ENCODE measurements at regions not wholly inside any gene's neighbourhood (a gene's known extent, or its start where the extent isn't known, plus 50 kb on each side); places are given as distances from the start of the nearest gene placed in this dataset.
"Not testable (repeated sequence)": the region's sequence is repeated elsewhere in the genome, so short reads cannot be mapped to it uniquely, and the experiment has no call there.

- not testable (repeated sequence) for H3K4ac ChIP-seq (replicated peaks; ENCODE audit: insufficient read length, low read depth, low read length); H3K27ac ChIP-seq (ENCODE audit: low read depth, low read length); H4K8ac ChIP-seq (ENCODE audit: extremely low read depth, insufficient read depth, low read length); H3K27me3 ChIP-seq (replicated peaks in 1 of 4; ENCODE audit: control insufficient read depth in 3 of 4, extremely low read depth in 1 of 4, insufficient read depth in 3 of 4, low read length in 3 of 4); H3K56ac ChIP-seq (replicated peaks; ENCODE audit: insufficient read length, low read depth, low read length); H4K5ac ChIP-seq (ENCODE audit: insufficient read length, low read depth, low read length); H3K79me1 ChIP-seq (ENCODE audit: low read depth, low read length); H3K9me3 ChIP-seq (ENCODE audit: insufficient read depth in 2 of 2, low read depth in 1 of 2, low read length in 1 of 2); H3K23me2 ChIP-seq (ENCODE audit: low read depth, low read length); H2BK15ac ChIP-seq (ENCODE audit: low read length); H3K4me1 ChIP-seq (replicated peaks in 1 of 4; ENCODE audit: control insufficient read depth in 3 of 4, insufficient read depth in 4 of 4, low read length in 3 of 4); H2AK5ac ChIP-seq (ENCODE audit: low read depth, low read length); H3K4me2 ChIP-seq (ENCODE audit: insufficient read depth in 1 of 2, low read depth in 2 of 2, low read length in 2 of 2); H3K79me2 ChIP-seq (ENCODE audit: control insufficient read depth in 1 of 2, insufficient read depth in 2 of 2, low read length in 2 of 2); H3K4me3 ChIP-seq (ENCODE audit: extremely low read depth in 1 of 4, insufficient read depth in 2 of 4, low read depth in 3 of 4, low read length in 4 of 4); H3K9ac ChIP-seq (replicated peaks in 1 of 4; ENCODE audit: extremely low read depth in 1 of 4, low read depth in 3 of 4, low read length in 3 of 4); H3K18ac ChIP-seq (ENCODE audit: extremely low read depth, low read length); DNase-seq (ENCODE audit: low read depth in 1 of 2, low spot score in 2 of 2); H3K36me3 ChIP-seq (ENCODE audit: control insufficient read depth in 2 of 4, insufficient read depth in 4 of 4, low read length in 3 of 4); H2BK5ac ChIP-seq (ENCODE audit: low read depth, low read length); H4K20me1 ChIP-seq (replicated peaks in 1 of 2; ENCODE audit: control insufficient read depth in 1 of 2, insufficient read depth in 2 of 2, low read length in 2 of 2); FAIRE-seq; H3K23ac ChIP-seq (ENCODE audit: insufficient read length); H3K14ac ChIP-seq (ENCODE audit: insufficient read length)
- peak overlapping the region; percentile 67; the same call in 1 of the 2 replicates for H2BK20ac ChIP-seq (ENCODE audit: low read length)
- 0 out of 2 replicates have a peak overlapping the region, but pooled peaks have one; percentile 68 for H2BK12ac ChIP-seq (ENCODE audit: low read depth, low read length)
- peak overlapping the region; percentile 85 for H4K91ac ChIP-seq (replicated peaks; ENCODE audit: insufficient read length, low read length)
- H2BK120ac ChIP-seq (replicated peaks; ENCODE audit: low read depth, low read length) = peak overlapping the region; percentile 87
- CTCF ChIA-PET (ENCODE audit: partially characterized antibody) = interaction anchor here (0.7 to 1.5 kb wide), 2 partner anchors 93 to 102 kb away, joined by 3 to 7 read pairs; no protein-coding TSS in a partner anchor
- WGBS, 2 experiments (ENCODE audit: extremely low coverage in 1 of 2, insufficient coverage in 1 of 2, insufficient read length in 1 of 2, insufficient replicate concordance in 2 of 2, low coverage in 1 of 2, low lambda C conversion rate in 2 of 2, missing lambda C conversion rate in 1 of 2) = 96% methylated on average over 2 of the region's 2 CpGs; no CpG with 5 or more reads in 1 of the 2 experiments
- H2AFZ ChIP-seq (ENCODE audit: low read length) = peak overlapping the region; percentile 97
- POLR2A ChIA-PET (ENCODE audit: partially characterized antibody) = interaction anchor here (0.9 kb wide), 1 partner anchor 97 kb away, joined by 3 read pairs; no protein-coding TSS in a partner anchor
Measured at GRCh38 chr10:21375274-21375673, 150.2 kb downstream of the SKIDA1 start.

GRCh38 chr10:21373881-21374280, 151.6 kb downstream of the SKIDA1 start:
- H3K23ac ChIP-seq (ENCODE audit: insufficient read length); H3K23me2 ChIP-seq (ENCODE audit: low read depth, low read length); H2BK5ac ChIP-seq (ENCODE audit: low read depth, low read length); H3K4me2 ChIP-seq (ENCODE audit: insufficient read depth in 1 of 2, low read depth in 2 of 2, low read length in 2 of 2); H4K91ac ChIP-seq (replicated peaks; ENCODE audit: insufficient read length, low read length); H2BK120ac ChIP-seq (replicated peaks; ENCODE audit: low read depth, low read length); H3K36me3 ChIP-seq (ENCODE audit: control insufficient read depth in 2 of 4, insufficient read depth in 4 of 4, low read length in 3 of 4); H2BK20ac ChIP-seq (ENCODE audit: low read length); H2AFZ ChIP-seq (ENCODE audit: low read length); H3K79me2 ChIP-seq (ENCODE audit: control insufficient read depth in 1 of 2, insufficient read depth in 2 of 2, low read length in 2 of 2); H4K5ac ChIP-seq (ENCODE audit: insufficient read length, low read depth, low read length); H3K18ac ChIP-seq (ENCODE audit: extremely low read depth, low read length); H3K56ac ChIP-seq (replicated peaks; ENCODE audit: insufficient read length, low read depth, low read length); H3K79me1 ChIP-seq (ENCODE audit: low read depth, low read length); H3K4me3 ChIP-seq (ENCODE audit: extremely low read depth in 1 of 4, insufficient read depth in 2 of 4, low read depth in 3 of 4, low read length in 4 of 4); H3K27me3 ChIP-seq (replicated peaks in 1 of 4; ENCODE audit: control insufficient read depth in 3 of 4, extremely low read depth in 1 of 4, insufficient read depth in 3 of 4, low read length in 3 of 4); H3K4ac ChIP-seq (replicated peaks; ENCODE audit: insufficient read length, low read depth, low read length); H3K14ac ChIP-seq (ENCODE audit: insufficient read length); DNase-seq (ENCODE audit: low read depth in 1 of 2, low spot score in 2 of 2); H3K27ac ChIP-seq (ENCODE audit: low read depth, low read length); H3K9ac ChIP-seq (replicated peaks in 1 of 4; ENCODE audit: extremely low read depth in 1 of 4, low read depth in 3 of 4, low read length in 3 of 4); H3K4me1 ChIP-seq (replicated peaks in 1 of 4; ENCODE audit: control insufficient read depth in 3 of 4, insufficient read depth in 4 of 4, low read length in 3 of 4); H2AK5ac ChIP-seq (ENCODE audit: low read depth, low read length); H2BK12ac ChIP-seq (ENCODE audit: low read depth, low read length); H3K9me3 ChIP-seq (ENCODE audit: insufficient read depth in 2 of 2, low read depth in 1 of 2, low read length in 1 of 2); H4K8ac ChIP-seq (ENCODE audit: extremely low read depth, insufficient read depth, low read length); FAIRE-seq; H4K20me1 ChIP-seq (replicated peaks in 1 of 2; ENCODE audit: control insufficient read depth in 1 of 2, insufficient read depth in 2 of 2, low read length in 2 of 2): not testable (repeated sequence)
- WGBS, 2 experiments (ENCODE audit: extremely low coverage in 1 of 2, insufficient coverage in 1 of 2, insufficient read length in 1 of 2, insufficient replicate concordance in 2 of 2, low coverage in 1 of 2, low lambda C conversion rate in 2 of 2, missing lambda C conversion rate in 1 of 2) = 86% methylated on average over 3 of the region's 3 CpGs; no CpG with 5 or more reads in 1 of the 2 experiments
- POLR2A ChIA-PET (ENCODE audit: partially characterized antibody) = interaction anchor here (1.8 kb wide), 1 partner anchor 15 kb away, joined by 6 read pairs; no protein-coding TSS in a partner anchor
- CTCF ChIA-PET (ENCODE audit: partially characterized antibody) = interaction anchor here (0.9 to 1.5 kb wide), 5 partner anchors 19 to 94 kb away, joined by 3 to 7 read pairs (median 4); no protein-coding TSS in a partner anchor
- 0 out of 2 replicates have a peak overlapping the region, but pooled peaks have one; percentile 81 for H2BK15ac ChIP-seq (ENCODE audit: low read length)
